Neural crest cell (in vitro differentiated cells): ENCODE measurements at regions not wholly inside any gene's neighbourhood (a gene's known extent, or its start where the extent isn't known, plus 50 kb on each side); places are given as distances from the start of the nearest gene placed in this dataset.

Experiments used
- DNase-seq: peaks from one replicate; pipeline ENCODE4 v3.0.0; 2021; ENCODE audit warnings: low read depth, mixed read lengths, low spot score
- H3K27ac Mint-ChIP-seq: one replicate; pipeline ENCODE4 v1.8.0; 2021; ENCODE audit warnings: mild to moderate bottlenecking, mixed read lengths; ENCODE audit not compliant: unreplicated experiment
- H3K27me3 Mint-ChIP-seq: 2 replicates; pipeline ENCODE4 v1.8.0; 2021; ENCODE audit warnings: low read depth, mild to moderate bottlenecking, mixed read lengths
- H3K36me3 Mint-ChIP-seq: 2 replicates; pipeline ENCODE4 v1.8.0; 2021; ENCODE audit warnings: low read depth, mild to moderate bottlenecking, mixed read lengths
- H3K4me1 Mint-ChIP-seq: 2 replicates; pipeline ENCODE4 v1.8.0; 2021; ENCODE audit warnings: mixed read lengths
- H3K4me3 Mint-ChIP-seq: one replicate; pipeline ENCODE4 v1.8.0; 2021; ENCODE audit warnings: mild to moderate bottlenecking, mixed read lengths
- H3K9me3 Mint-ChIP-seq: 2 replicates; pipeline ENCODE4 v1.8.0; 2021; ENCODE audit warnings: mixed read lengths
- CTCF ChIP-seq: fragments of 200-600 bp; sonication (generic); conservative IDR thresholded peaks from 2 replicates; pipeline ENCODE4 v1.5.0; 2021; ENCODE audit warnings: antibody characterized with exemption, mild to moderate bottlenecking

- Mint-ChIP-seq H3K36me3 (no peaks in the 10 kb centered on the region), H3K9me3 (no peaks in the 10 kb centered on the region), H3K27ac (no peak overlapping the region), H3K4me3 (no peak overlapping the region), H3K4me1 (peaks cover 5% of the 10 kb centered on the region), H3K27me3 (no peaks in the 10 kb centered on the region)
- TF ChIP-seq CTCF = no peak
- no peak for DNase-seq
Observed at GRCh38 chr9:10706788-10707187, 94.0 kb upstream of the PTPRD start.

GRCh38 chr9:10721301-10721700 lies 108.5 kb upstream of the PTPRD start:
- H3K4me1 Mint-ChIP-seq = peaks cover 6% of the 10 kb centered on the region
- no peak overlapping the region for H3K4me3 Mint-ChIP-seq
- H3K36me3 Mint-ChIP-seq = no peaks in the 10 kb centered on the region
- no peak for TF ChIP-seq CTCF
- no peak overlapping the region for H3K27ac Mint-ChIP-seq
- DNase-seq = no peak
- no peaks in the 10 kb centered on the region for H3K9me3 Mint-ChIP-seq
- H3K27me3 Mint-ChIP-seq = no peaks in the 10 kb centered on the region

- no peak overlapping the region for H3K4me3 Mint-ChIP-seq
- H3K27me3 Mint-ChIP-seq = no peaks in the 10 kb centered on the region
- no peaks in the 10 kb centered on the region for H3K9me3 Mint-ChIP-seq
- no peaks in the 10 kb centered on the region for H3K36me3 Mint-ChIP-seq
- no peaks in the 10 kb centered on the region for H3K4me1 Mint-ChIP-seq
- no peak for TF ChIP-seq CTCF
- H3K27ac Mint-ChIP-seq = no peak overlapping the region
- DNase-seq = no peak
Observed at GRCh38 chr9:10729213-10729612, 116.4 kb upstream of the PTPRD start.

- H3K27ac Mint-ChIP-seq = no peak overlapping the region
- no peaks in the 10 kb centered on the region for H3K27me3 Mint-ChIP-seq
- H3K36me3 Mint-ChIP-seq = no peaks in the 10 kb centered on the region
- no peak for DNase-seq
- no peak overlapping the region for H3K4me3 Mint-ChIP-seq
- peaks cover 3% of the 10 kb centered on the region for H3K9me3 Mint-ChIP-seq
- H3K4me1 Mint-ChIP-seq = no peaks in the 10 kb centered on the region
- no peak for TF ChIP-seq CTCF
Observed at GRCh38 chr9:10744669-10745068, 131.9 kb upstream of the PTPRD start.

GRCh38 chr9:10753474-10753873 lies 140.7 kb upstream of the PTPRD start:
- no peak overlapping the region for H3K4me3 Mint-ChIP-seq
- peaks cover 3% of the 10 kb centered on the region for H3K9me3 Mint-ChIP-seq
- no peaks in the 10 kb centered on the region for H3K27me3 Mint-ChIP-seq

More at GRCh38 chr9:10753474-10753873, 140.7 kb upstream of the PTPRD start:
- no peaks in the 10 kb centered on the region for H3K4me1 Mint-ChIP-seq
- no peak overlapping the region for H3K27ac Mint-ChIP-seq
- no peak for TF ChIP-seq CTCF
- no peak for DNase-seq
- peaks cover 2% of the 10 kb centered on the region for H3K36me3 Mint-ChIP-seq
